ENCODE measurements at regions not wholly inside any gene's neighbourhood (a gene's known extent, or its start where the extent isn't known, plus 50 kb on each side); places are given as distances from the start of the nearest gene placed in this dataset.

DNA sequence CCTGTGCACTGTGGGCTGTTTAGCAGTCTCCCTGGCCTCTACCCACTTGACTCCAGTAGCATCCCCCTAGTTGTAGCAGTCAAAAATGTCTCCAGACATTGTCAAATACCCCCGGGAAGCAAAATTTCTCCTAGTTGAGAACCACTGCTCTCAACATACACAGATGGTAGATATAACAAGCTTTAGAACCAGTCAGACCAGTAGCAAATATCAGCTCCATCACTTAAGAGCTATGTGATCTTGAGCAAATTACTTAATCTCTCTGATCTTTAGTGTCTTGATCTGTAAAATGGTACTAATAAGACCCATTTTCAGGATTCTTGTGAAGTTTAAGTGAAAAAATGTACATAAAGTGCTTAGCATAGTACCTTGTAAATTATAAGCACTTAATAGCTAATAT is 96.2 kb downstream of the DUSP6 start:
- Mint-ChIP-seq H3K36me3 (ENCODE audit: low read depth) (no peaks in the 10 kb centered on the region), H3K4me3 (no peak overlapping the region), H3K27me3 (ENCODE audit: insufficient read depth) (no peaks in the 10 kb centered on the region), H3K4me1 (peaks cover 2% of the 10 kb centered on the region), H3K9me3 (peaks cover 3% of the 10 kb centered on the region), H3K27ac (no peak overlapping the region)
- peaks cover 7% of the 10 kb centered on the region for H3K9me3 ChIP-seq (ENCODE audit: control insufficient read depth, low read length)
- no peaks in the 10 kb centered on the region for H3K27me3 ChIP-seq (ENCODE audit: control insufficient read depth, insufficient read depth, low read length, poor library complexity, severe bottlenecking)
- 100% methylated on average over 1 of the region's 1 CpG for WGBS, 2 experiments (ENCODE audit: insufficient coverage in 1 of 2, insufficient read length in 1 of 2)
- no peak overlapping the region for H3K4me3 ChIP-seq (ENCODE audit: low read length)
- TF ChIP-seq, protein P1, sequence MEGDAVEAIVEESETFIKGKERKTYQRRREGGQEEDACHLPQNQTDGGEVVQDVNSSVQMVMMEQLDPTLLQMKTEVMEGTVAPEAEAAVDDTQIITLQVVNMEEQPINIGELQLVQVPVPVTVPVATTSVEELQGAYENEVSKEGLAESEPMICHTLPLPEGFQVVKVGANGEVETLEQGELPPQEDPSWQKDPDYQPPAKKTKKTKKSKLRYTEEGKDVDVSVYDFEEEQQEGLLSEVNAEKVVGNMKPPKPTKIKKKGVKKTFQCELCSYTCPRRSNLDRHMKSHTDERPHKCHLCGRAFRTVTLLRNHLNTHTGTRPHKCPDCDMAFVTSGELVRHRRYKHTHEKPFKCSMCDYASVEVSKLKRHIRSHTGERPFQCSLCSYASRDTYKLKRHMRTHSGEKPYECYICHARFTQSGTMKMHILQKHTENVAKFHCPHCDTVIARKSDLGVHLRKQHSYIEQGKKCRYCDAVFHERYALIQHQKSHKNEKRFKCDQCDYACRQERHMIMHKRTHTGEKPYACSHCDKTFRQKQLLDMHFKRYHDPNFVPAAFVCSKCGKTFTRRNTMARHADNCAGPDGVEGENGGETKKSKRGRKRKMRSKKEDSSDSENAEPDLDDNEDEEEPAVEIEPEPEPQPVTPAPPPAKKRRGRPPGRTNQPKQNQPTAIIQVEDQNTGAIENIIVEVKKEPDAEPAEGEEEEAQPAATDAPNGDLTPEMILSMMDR (conservative IDR thresholded peaks at IDR 0.05), result no peak
- DNase-seq, result no peak
- no peaks in the 10 kb centered on the region for H3K4me1 ChIP-seq (ENCODE audit: control insufficient read depth, insufficient read depth, low read length)
- H3K9ac ChIP-seq (ENCODE audit: extremely low read depth, low read length, poor library complexity, severe bottlenecking), result no peak overlapping the region
- H3K27ac ChIP-seq (ENCODE audit: low read depth, low read length), result no peak overlapping the region
- H3K36me3 ChIP-seq (ENCODE audit: control insufficient read depth, insufficient read depth, low read length), result no peaks in the 10 kb centered on the region

DNA sequence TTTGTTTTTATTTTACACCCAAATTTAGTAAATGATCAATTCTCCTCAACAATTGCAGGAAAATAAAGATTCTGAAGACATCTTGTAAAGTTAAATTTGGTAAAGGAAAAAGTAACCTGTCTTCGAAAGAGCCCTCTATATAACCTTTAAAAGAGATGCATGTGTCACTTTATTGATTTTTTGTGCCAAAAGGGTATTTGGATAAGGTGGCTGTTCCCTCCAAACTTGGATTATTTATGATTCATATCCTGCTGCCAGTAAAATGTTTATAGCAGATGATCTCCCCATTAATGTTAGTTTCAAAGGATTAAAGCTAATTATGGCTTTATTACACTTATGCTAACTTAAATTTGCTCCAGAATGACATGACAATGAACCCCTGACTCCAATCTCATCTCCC is 98.8 kb downstream of the DUSP6 start:
- TF ChIP-seq, protein P1 (conservative IDR thresholded peaks at IDR 0.05), result no peak
- Mint-ChIP-seq H3K4me3 (no peak overlapping the region), H3K27ac (no peak overlapping the region), H3K27me3 (ENCODE audit: insufficient read depth) (no peaks in the 10 kb centered on the region), H3K36me3 (ENCODE audit: low read depth) (no peaks in the 10 kb centered on the region), H3K9me3 (peaks cover 3% of the 10 kb centered on the region), H3K4me1 (peaks cover 6% of the 10 kb centered on the region)
- H3K4me3 ChIP-seq (ENCODE audit: low read length), result no peak overlapping the region
- no peak for DNase-seq
- H3K4me1 ChIP-seq (ENCODE audit: control insufficient read depth, insufficient read depth, low read length), result no peaks in the 10 kb centered on the region
- no peak overlapping the region for H3K9ac ChIP-seq (ENCODE audit: extremely low read depth, low read length, poor library complexity, severe bottlenecking)
- H3K27me3 ChIP-seq (ENCODE audit: control insufficient read depth, insufficient read depth, low read length, poor library complexity, severe bottlenecking), result no peaks in the 10 kb centered on the region
- H3K9me3 ChIP-seq (ENCODE audit: control insufficient read depth, low read length), result peaks cover 7% of the 10 kb centered on the region
- H3K36me3 ChIP-seq (ENCODE audit: control insufficient read depth, insufficient read depth, low read length), result no peaks in the 10 kb centered on the region
- no peak overlapping the region for H3K27ac ChIP-seq (ENCODE audit: low read depth, low read length)
- WGBS, 2 experiments (ENCODE audit: insufficient coverage in 1 of 2, insufficient read length in 1 of 2), result 100% methylated on average over 1 of the region's 1 CpG

DNA sequence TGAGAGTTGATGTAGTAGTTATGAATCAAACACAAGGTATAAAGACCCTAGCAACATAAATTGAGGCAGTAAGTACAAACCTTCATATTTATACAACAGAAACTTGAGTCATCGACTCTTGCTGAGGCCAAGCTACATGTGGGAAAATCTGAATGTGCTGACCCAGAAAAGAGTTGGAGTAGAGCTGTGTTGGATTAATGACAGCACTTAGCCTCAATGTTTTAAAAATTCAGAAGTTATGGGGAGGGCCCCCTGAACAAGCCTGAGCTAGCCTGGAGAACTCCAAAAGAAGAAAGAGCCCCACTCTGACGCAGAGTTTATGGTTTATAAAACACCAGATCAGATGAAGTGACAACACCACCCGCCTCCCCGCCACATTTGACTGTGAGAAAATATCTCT is 100.0 kb downstream of the DUSP6 start:
- no peaks in the 10 kb centered on the region for H3K36me3 Mint-ChIP-seq (ENCODE audit: low read depth)

More for the DNA sequence above, 100.0 kb downstream of the DUSP6 start:
- Histone ChIP-seq H3K9ac (ENCODE audit: extremely low read depth, low read length, poor library complexity, severe bottlenecking) (no peak overlapping the region), H3K4me3 (ENCODE audit: low read length) (no peak overlapping the region), H3K27ac (ENCODE audit: low read depth, low read length) (no peak overlapping the region), H3K9me3 (ENCODE audit: control insufficient read depth, low read length) (no peaks in the 10 kb centered on the region), H3K4me1 (ENCODE audit: control insufficient read depth, insufficient read depth, low read length) (no peaks in the 10 kb centered on the region), H3K36me3 (ENCODE audit: control insufficient read depth, insufficient read depth, low read length) (no peaks in the 10 kb centered on the region), H3K27me3 (ENCODE audit: control insufficient read depth, insufficient read depth, low read length, poor library complexity, severe bottlenecking) (no peaks in the 10 kb centered on the region)
- TF ChIP-seq, protein P1 (conservative IDR thresholded peaks at IDR 0.05), result no peak
- H3K27ac Mint-ChIP-seq, result no peak overlapping the region
- H3K4me3 Mint-ChIP-seq, result no peak overlapping the region
- no peak for DNase-seq
- no peaks in the 10 kb centered on the region for H3K9me3 Mint-ChIP-seq
- peaks cover 18% of the 10 kb centered on the region for H3K4me1 Mint-ChIP-seq
- H3K27me3 Mint-ChIP-seq (ENCODE audit: insufficient read depth), result no peaks in the 10 kb centered on the region
- 96 to 100% methylated on average over 3 to 4 of the region's 4 CpGs for WGBS, 2 experiments (ENCODE audit: insufficient coverage in 1 of 2, insufficient read length in 1 of 2)
